Liver (tissue), 8 donors: ENCODE measurements at regions not wholly inside any gene's neighbourhood (a gene's known extent, or its start where the extent isn't known, plus 50 kb on each side); places are given as distances from the start of the nearest gene placed in this dataset.

ENCODE experiments used
- DNase-seq: peaks from one replicate; pipeline ENCODE4 v3.0.0-alpha.2; 2017; ENCODE audit warnings: low spot score
- H3K27ac ChIP-seq, 2 donors: one replicate each; pipeline ENCODE4 v1.7.0; 2013; ENCODE audit warnings: inconsistent platforms in 2 of 2, low read length in 2 of 2, control low read depth in 1 of 2, low read depth in 1 of 2, mild to moderate bottlenecking in 1 of 2
- H3K27me3 ChIP-seq, 4 donors: one replicate each; pipeline versions ENCODE4 v1.6.1 to v1.7.0; 2013; ENCODE audit warnings: low read length in 3 of 4, inconsistent platforms in 1 of 4, mild to moderate bottlenecking in 1 of 4, moderate library complexity in 1 of 4; ENCODE audit not compliant: control insufficient read depth in 4 of 4, insufficient read depth in 4 of 4
- H3K36me3 ChIP-seq, 4 donors: one replicate each; pipeline versions ENCODE4 v1.6.1 to v1.7.0; 2013; ENCODE audit warnings: low read length in 3 of 4, mild to moderate bottlenecking in 3 of 4, low read depth in 1 of 4, moderate library complexity in 1 of 4; ENCODE audit not compliant: control insufficient read depth in 4 of 4, insufficient read depth in 3 of 4
- H3K4me1 ChIP-seq, 4 donors: one replicate each; pipeline versions ENCODE4 v1.6.1 to v1.7.0; 2013; ENCODE audit warnings: low read length in 3 of 4, mild to moderate bottlenecking in 3 of 4, moderate library complexity in 1 of 4; ENCODE audit not compliant: control insufficient read depth in 4 of 4, insufficient read depth in 4 of 4
- H3K4me3 ChIP-seq, 3 donors: one replicate each; pipeline versions ENCODE4 v1.6.1 to v1.7.0; 2013; ENCODE audit warnings: low read length in 3 of 3, control low read depth in 1 of 3, low read depth in 1 of 3, mild to moderate bottlenecking in 1 of 3
- H3K9ac ChIP-seq, 2 donors: one replicate each; pipeline ENCODE4 v1.7.0; 2013; ENCODE audit warnings: low read length in 2 of 2, mild to moderate bottlenecking in 2 of 2, moderate library complexity in 2 of 2, control low read depth in 1 of 2, low read depth in 1 of 2
- H3K9me3 ChIP-seq, 4 donors: one replicate each; pipeline versions ENCODE4 v1.6.1 to v1.7.0; 2013; ENCODE audit warnings: low read length in 3 of 4; ENCODE audit not compliant: control insufficient read depth in 4 of 4
- ATF3 ChIP-seq: IDR thresholded peaks from 2 replicates; pipeline ENCODE4 v1.6.1; 2016; ENCODE audit warnings: antibody characterized with exemption
- CTCF ChIP-seq: fragments of 150-350 bp; IDR thresholded peaks from 2 replicates; pipeline ENCODE4 v1.5.1; 2017; ENCODE audit warnings: improper control_type of control experiment, low read depth, low read length; ENCODE audit not compliant: missing input control
- FOXA1 ChIP-seq: IDR thresholded peaks from 2 replicates; pipeline ENCODE4 v1.6.1; 2016; ENCODE audit warnings: antibody characterized with exemption
- FOXA2 ChIP-seq: IDR thresholded peaks from 2 replicates; pipeline ENCODE4 v1.6.1; 2016; ENCODE audit warnings: antibody characterized with exemption
- GABPA ChIP-seq, 2 donors: IDR thresholded peaks in 1 of 2; conservative IDR thresholded peaks in 1 of 2; 2 replicates each; pipeline ENCODE4 v1.6.1; 2016; ENCODE audit warnings: antibody characterized with exemption in 2 of 2, mild to moderate bottlenecking in 1 of 2, moderate library complexity in 1 of 2
- HNF4A ChIP-seq, 2 donors: conservative IDR thresholded peaks; 2 replicates each; pipeline ENCODE4 v1.6.1; 2016; ENCODE audit warnings: antibody characterized with exemption in 2 of 2, mild to moderate bottlenecking in 2 of 2
- HNF4G ChIP-seq: IDR thresholded peaks from 2 replicates; pipeline ENCODE4 v1.6.1; 2016; ENCODE audit warnings: antibody characterized with exemption
- JUND ChIP-seq, 2 donors: IDR thresholded peaks; 2 replicates each; pipeline ENCODE4 v1.6.1; 2016; ENCODE audit warnings: antibody characterized with exemption in 2 of 2
- MAX ChIP-seq: IDR thresholded peaks from 2 replicates; pipeline ENCODE4 v1.6.1; 2016; ENCODE audit warnings: antibody characterized with exemption
- NR2F2 ChIP-seq: IDR thresholded peaks from 2 replicates; pipeline ENCODE4 v1.6.1; 2016; ENCODE audit warnings: antibody characterized with exemption
- RAD21 ChIP-seq, 2 donors: IDR thresholded peaks; 2 replicates each; pipeline ENCODE4 v1.6.1; 2016; ENCODE audit warnings: antibody characterized with exemption in 2 of 2, mild to moderate bottlenecking in 2 of 2
- REST ChIP-seq: IDR thresholded peaks from 2 replicates; pipeline ENCODE4 v1.6.1; 2016; ENCODE audit warnings: antibody characterized with exemption, mild to moderate bottlenecking
- SP1 ChIP-seq: IDR thresholded peaks from 2 replicates; pipeline ENCODE4 v1.6.1; 2018; ENCODE audit warnings: antibody characterized with exemption, mild to moderate bottlenecking
- TAF1 ChIP-seq: conservative IDR thresholded peaks from 2 replicates; pipeline ENCODE4 v1.6.1; 2016; ENCODE audit warnings: antibody characterized with exemption, mild to moderate bottlenecking
- YY1 ChIP-seq: IDR thresholded peaks from 2 replicates; pipeline ENCODE4 v1.6.1; 2016; ENCODE audit warnings: antibody characterized with exemption, mild to moderate bottlenecking
- ZBTB33 ChIP-seq: IDR thresholded peaks from 2 replicates; pipeline ENCODE4 v1.6.1; 2016; ENCODE audit warnings: antibody characterized with exemption
- WGBS: extraction: QIAGEN DNeasy Blood & Tissue Kit; methylation state at CpG from one replicate; pipeline ENCODE4 v1.1.7; 2013; 5-methylcytosine and 5-hydroxymethylcytosine counted together
- donor health status: healthy.
- donor health status: healthy.
- donor health status: healthy.
- donor health status: healthy.
- donor health status: healthy.

GRCh38 chr16:26824469-26824868, 242.3 kb upstream of the C16orf82 start (continued):
- TF ChIP-seq REST (no peak), GABPA (IDR thresholded peaks at IDR 0.05 in 1 of 2, conservative IDR thresholded peaks at IDR 0.05 in 1 of 2) (no peak)

GRCh38 chr16:26826500-26826899, 240.2 kb upstream of the C16orf82 start:
- peaks cover 0 to 2% (median 0%) of the 10 kb centered on the region in 4 donors for H3K27me3 ChIP-seq
- H3K9ac ChIP-seq = no peak overlapping the region
- DNase-seq = no peak
- H3K4me1 ChIP-seq = no peaks in the 10 kb centered on the region
- no peaks in the 10 kb centered on the region for H3K9me3 ChIP-seq
- no peak overlapping the region for H3K4me3 ChIP-seq
- WGBS = 56% methylated on average over 4 of the region's 4 CpGs
- no peak overlapping the region for H3K27ac ChIP-seq
- H3K36me3 ChIP-seq = no peaks in the 10 kb centered on the region
- TF ChIP-seq GABPA (IDR thresholded peaks at IDR 0.05 in 1 of 2, conservative IDR thresholded peaks at IDR 0.05 in 1 of 2) (no peak), RAD21 (IDR thresholded peaks at IDR 0.05) (no peak), JUND (IDR thresholded peaks at IDR 0.05) (no peak), ATF3 (no peak), FOXA2 (no peak), SP1 (no peak), HNF4G (no peak), MAX (no peak), HNF4A (conservative IDR thresholded peaks at IDR 0.05) (no peak), REST (no peak), ZBTB33 (no peak), FOXA1 (no peak), CTCF (no peak), YY1 (no peak), TAF1 (no peak), NR2F2 (no peak)
